Right lobe of liver (tissue), 6 donors: ENCODE measurements at regions not wholly inside any gene's neighbourhood (a gene's known extent, or its start where the extent isn't known, plus 50 kb on each side); places are given as distances from the start of the nearest gene placed in this dataset.

Source experiments
- ATAC-seq, 4 donors: fragments of 200-7000 bp; cut with Tn5 transposase; one replicate each; pipeline ENCODE4 v1.9.1; 2020; ENCODE audit warnings: mild to moderate bottlenecking in 4 of 4, moderate library complexity in 4 of 4
- DNase-seq, 3 donors: peaks; one replicate each; pipeline ENCODE4 v3.0.0-alpha.2; 2020
- H3K27ac ChIP-seq, 3 donors: fragments of 200-600 bp; one replicate each; pipeline ENCODE4 v1.8.0; 2022
- H3K27me3 ChIP-seq, 2 donors: fragments of 200-600 bp; one replicate each; pipeline ENCODE4 v1.8.0; 2022
- H3K36me3 ChIP-seq, 4 donors: fragments of 200-600 bp; sonication (generic) in 1 of 4; one replicate each; pipeline versions ENCODE4 v1.5.1 to v1.8.0; 2017 to 2022; ENCODE audit warnings: control low read depth in 1 of 4
- H3K4me1 ChIP-seq, 4 donors: fragments of 200-600 bp; sonication (generic) in 1 of 4; one replicate each; pipeline versions ENCODE4 v1.5.1 to v1.8.0; 2017 to 2022; ENCODE audit warnings: control low read depth in 1 of 4
- H3K4me3 ChIP-seq, 3 donors: fragments of 200-600 bp; one replicate each; pipeline ENCODE4 v1.8.0; 2022
- H3K9me3 ChIP-seq, 4 donors: fragments of 200-600 bp; sonication (generic) in 1 of 4; one replicate each; pipeline versions ENCODE4 v1.5.1 to v1.8.0; 2017 to 2022; ENCODE audit warnings: control low read depth in 1 of 4
- POLR2A ChIP-seq: fragments of 450-650 bp; IDR thresholded peaks from one replicate; pipeline ENCODE4 v1.6.1; 2017; ENCODE audit warnings: antibody characterized with exemption, mild to moderate bottlenecking
- WGBS: methylation state at CpG from one replicate; pipeline ENCODE4 v1.1.6; 2018; ENCODE audit warnings: low coverage, low lambda C conversion rate; ENCODE audit not compliant: insufficient coverage; ENCODE audit errors: missing lambda C conversion rate; 5-methylcytosine and 5-hydroxymethylcytosine counted together
- intact Hi-C, 2 donors: fragments of 100-400 bp; cut with DNase I; formaldehyde crosslinking; loops; one replicate each; pipeline versions ENCODE4 v1.11.2 to v1.14.1; 2022
- TF ChIP-seq, protein P1 (sequence below), 4 donors: fragments of 200-600 bp in 3 of 4; fragments of 450-650 bp in 1 of 4; IDR thresholded peaks; one replicate each; pipeline versions ENCODE4 v1.5.1 to v1.8.0; 2016 to 2022; ENCODE audit warnings: antibody characterized with exemption in 4 of 4, mild to moderate bottlenecking in 2 of 4
- donor health status: DM: no; HTN: yes; CAD: no.
- donor health status: DM: no; HTN: no; CAD: no.
- donor health status: DM: no; HTN: no; CAD: no.
- donor health status: DM: no; HTN: yes; CAD: no.
- donor health status: DM: no; HTN: yes; CAD: no.

DNA sequence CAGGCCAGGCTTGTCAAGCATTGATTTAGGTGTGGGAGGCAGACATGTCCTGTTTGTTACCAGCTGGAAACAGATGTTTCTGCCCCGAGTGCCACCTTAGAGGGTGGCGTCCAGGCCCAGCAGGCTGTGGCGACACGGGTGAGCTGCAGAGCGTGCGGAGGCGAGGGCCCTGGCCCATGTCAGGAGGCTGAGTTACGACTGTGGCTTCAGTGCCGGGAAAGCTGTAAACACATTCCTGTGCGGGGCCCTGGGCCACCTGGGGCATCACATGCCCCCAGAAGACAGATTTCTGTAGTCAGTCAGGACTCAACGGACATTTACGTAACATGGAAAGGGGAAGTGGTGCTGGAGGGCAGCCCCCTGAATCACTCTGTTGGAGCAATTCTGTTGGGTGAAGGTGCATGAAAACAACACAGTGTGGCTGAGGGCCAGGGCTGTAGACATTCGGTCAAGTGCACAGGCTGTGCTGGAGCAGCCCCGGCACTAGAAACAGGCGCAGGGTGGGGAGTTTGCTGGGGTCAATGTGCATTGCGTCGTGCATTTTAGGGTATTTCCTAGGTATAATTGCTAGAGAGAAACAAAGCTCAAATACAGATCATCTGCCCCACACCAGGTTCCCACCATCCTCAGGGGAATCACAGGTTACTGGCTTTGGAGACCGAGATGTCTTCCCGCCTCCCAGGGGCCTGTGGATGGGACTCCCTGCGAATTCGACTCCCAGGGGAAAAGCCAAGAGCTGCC, 291.8 kb downstream of the TMEM121 start:
- no peak for TF ChIP-seq POLR2A
- TF ChIP-seq, protein P1, sequence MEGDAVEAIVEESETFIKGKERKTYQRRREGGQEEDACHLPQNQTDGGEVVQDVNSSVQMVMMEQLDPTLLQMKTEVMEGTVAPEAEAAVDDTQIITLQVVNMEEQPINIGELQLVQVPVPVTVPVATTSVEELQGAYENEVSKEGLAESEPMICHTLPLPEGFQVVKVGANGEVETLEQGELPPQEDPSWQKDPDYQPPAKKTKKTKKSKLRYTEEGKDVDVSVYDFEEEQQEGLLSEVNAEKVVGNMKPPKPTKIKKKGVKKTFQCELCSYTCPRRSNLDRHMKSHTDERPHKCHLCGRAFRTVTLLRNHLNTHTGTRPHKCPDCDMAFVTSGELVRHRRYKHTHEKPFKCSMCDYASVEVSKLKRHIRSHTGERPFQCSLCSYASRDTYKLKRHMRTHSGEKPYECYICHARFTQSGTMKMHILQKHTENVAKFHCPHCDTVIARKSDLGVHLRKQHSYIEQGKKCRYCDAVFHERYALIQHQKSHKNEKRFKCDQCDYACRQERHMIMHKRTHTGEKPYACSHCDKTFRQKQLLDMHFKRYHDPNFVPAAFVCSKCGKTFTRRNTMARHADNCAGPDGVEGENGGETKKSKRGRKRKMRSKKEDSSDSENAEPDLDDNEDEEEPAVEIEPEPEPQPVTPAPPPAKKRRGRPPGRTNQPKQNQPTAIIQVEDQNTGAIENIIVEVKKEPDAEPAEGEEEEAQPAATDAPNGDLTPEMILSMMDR (IDR thresholded peaks at IDR 0.05) = no peak
- DNase-seq (no peak), ATAC-seq (no peak)
- intact Hi-C loops = no loop called here
- no peaks in the 10 kb centered on the region for H3K9me3 ChIP-seq
- no peak overlapping the region for H3K4me3 ChIP-seq
- no peak overlapping the region for H3K27ac ChIP-seq
- H3K27me3 ChIP-seq = peaks cover 0 to 5% of the 10 kb centered on the region in 2 donors
- 46% methylated on average over 14 of the region's 21 CpGs for WGBS
- no peaks in the 10 kb centered on the region for H3K4me1 ChIP-seq
- no peaks in the 10 kb centered on the region for H3K36me3 ChIP-seq

DNA sequence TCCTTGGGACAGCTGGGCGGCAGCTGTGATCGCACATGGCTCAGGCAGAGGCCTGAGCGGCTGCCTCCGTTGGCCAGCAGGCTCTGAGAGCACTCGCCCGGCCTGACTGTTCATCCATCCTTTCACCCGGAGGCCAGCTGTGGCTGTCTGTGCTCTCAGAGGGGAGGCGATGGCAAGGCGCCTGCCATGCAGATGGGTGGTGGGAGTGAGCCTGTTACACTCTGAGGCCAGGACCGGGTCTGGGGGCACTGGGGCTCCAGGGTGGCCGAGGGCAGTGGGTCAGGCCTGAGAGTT, 292.3 kb downstream of the TMEM121 start:
- Histone ChIP-seq H3K36me3 (no peaks in the 10 kb centered on the region), H3K4me3 (no peak overlapping the region), H3K9me3 (no peaks in the 10 kb centered on the region), H3K4me1 (no peaks in the 10 kb centered on the region), H3K27me3 (peaks cover 0 to 5% of the 10 kb centered on the region in 2 donors), H3K27ac (no peak overlapping the region)
- no CpG with 5 or more reads among the region's 11 CpGs for WGBS
- ATAC-seq (peak in 1 of 4 donors; percentile 14), DNase-seq (no peak)
- intact Hi-C loops = no loop called here
- TF ChIP-seq POLR2A = no peak
- TF ChIP-seq, protein P1 (IDR thresholded peaks at IDR 0.05) = no peak

DNA sequence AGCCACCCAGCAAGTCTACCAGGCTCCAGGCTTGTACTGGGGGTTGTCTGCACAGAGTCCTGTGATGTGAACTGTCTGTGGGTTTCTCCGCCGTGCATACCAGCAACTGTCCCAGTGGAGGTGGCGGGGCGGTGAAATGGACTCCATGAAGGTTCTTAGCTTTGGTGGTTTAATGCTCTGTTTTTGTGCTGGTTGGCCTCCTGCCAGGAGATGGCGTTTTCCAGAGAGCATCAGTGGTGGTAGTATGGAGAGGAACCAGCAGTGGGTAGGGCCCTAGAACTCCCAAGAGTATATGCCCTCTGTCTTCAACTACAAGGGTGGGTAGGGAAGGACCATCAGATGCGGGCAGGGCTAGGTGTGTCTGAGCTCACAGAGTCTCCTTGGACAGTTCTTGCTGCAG, 303.8 kb downstream of the TMEM121 start:
- TF ChIP-seq, protein P1 (IDR thresholded peaks at IDR 0.05) = no peak
- TF ChIP-seq POLR2A = no peak
- intact Hi-C loops = no loop called here
- Histone ChIP-seq H3K4me3 (no peak overlapping the region), H3K9me3 (no peaks in the 10 kb centered on the region), H3K27me3 (no peaks in the 10 kb centered on the region), H3K27ac (no peak overlapping the region), H3K36me3 (no peaks in the 10 kb centered on the region), H3K4me1 (no peaks in the 10 kb centered on the region)
- DNase-seq (no peak), ATAC-seq (no peak)
- 74% methylated on average over 5 of the region's 6 CpGs for WGBS

DNA sequence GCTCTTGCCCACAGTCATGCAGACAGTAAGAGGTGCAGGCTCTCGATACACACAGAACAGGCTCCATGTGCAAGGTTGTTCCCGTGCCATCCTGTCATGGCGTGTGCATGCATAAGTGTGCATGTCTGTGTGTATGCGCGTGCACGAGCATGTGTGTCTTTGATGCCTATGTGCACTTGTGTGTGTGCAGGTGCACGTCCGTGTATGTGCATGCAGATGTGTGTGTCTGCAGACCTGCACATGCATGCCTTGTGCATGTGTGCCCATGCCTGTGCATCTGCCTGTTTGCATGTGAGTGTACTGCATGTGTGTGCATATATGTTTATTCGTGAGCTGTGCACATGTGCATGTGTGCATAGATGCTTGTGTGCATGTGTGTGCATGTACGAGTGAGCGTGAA, 309.8 kb downstream of the TMEM121 start:
- no peaks in the 10 kb centered on the region for H3K4me1 ChIP-seq
- no peaks in the 10 kb centered on the region for H3K36me3 ChIP-seq
- ATAC-seq (no peak), DNase-seq (no peak)
- no peaks in the 10 kb centered on the region for H3K27me3 ChIP-seq
- H3K9me3 ChIP-seq = no peaks in the 10 kb centered on the region
- intact Hi-C loops = no loop called here
- H3K4me3 ChIP-seq = no peak overlapping the region
- WGBS = 70% methylated on average over 10 of the region's 11 CpGs
- no peak overlapping the region for H3K27ac ChIP-seq
- TF ChIP-seq POLR2A = no peak
- TF ChIP-seq, protein P1 (IDR thresholded peaks at IDR 0.05) = no peak

DNA sequence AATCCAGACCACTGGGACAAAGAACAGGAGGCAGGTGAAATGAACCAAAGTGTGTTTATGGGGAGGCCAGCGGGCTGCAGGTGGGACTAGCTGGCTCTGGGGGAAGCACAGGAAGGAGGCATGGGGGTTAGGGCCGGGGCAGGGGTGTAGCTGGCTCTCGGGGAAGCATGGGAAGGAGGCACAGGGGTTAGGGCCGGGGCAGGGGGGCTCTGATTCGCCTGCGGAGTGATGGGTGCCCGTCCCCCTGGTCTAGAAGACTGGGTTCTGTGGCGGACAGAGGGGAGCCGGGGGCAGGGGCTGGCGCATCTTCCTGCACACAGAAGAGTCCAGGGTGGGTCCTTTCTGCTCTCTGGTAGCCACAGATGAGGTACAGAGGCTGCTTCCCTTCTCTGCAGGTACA, 310.3 kb downstream of the TMEM121 start:
- no peak for DNase-seq
- Histone ChIP-seq H3K4me3 (no peak overlapping the region), H3K4me1 (no peaks in the 10 kb centered on the region), H3K36me3 (no peaks in the 10 kb centered on the region), H3K9me3 (no peaks in the 10 kb centered on the region), H3K27ac (no peak overlapping the region), H3K27me3 (no peaks in the 10 kb centered on the region)
- no peak for TF ChIP-seq POLR2A
- TF ChIP-seq, protein P1 (IDR thresholded peaks at IDR 0.05) = no peak
- ATAC-seq = no peak
- intact Hi-C loops = no loop called here
- WGBS = 64% methylated on average over 6 of the region's 10 CpGs
